ENCODE measurements at regions not wholly inside any gene's neighbourhood (a gene's known extent, or its start where the extent isn't known, plus 50 kb on each side); places are given as distances from the start of the nearest gene placed in this dataset.

- H3K9me3 ChIP-seq (ENCODE audit: control insufficient read depth in 2 of 2, insufficient read depth in 1 of 2, low read depth in 1 of 2, low read length in 1 of 2) = no peaks in the 10 kb centered on the region
- WGBS, 2 donors = 81 to 84% methylated on average over 4 of the region's 4 CpGs
- H3K27me3 ChIP-seq (ENCODE audit: control insufficient read depth in 1 of 2, insufficient read depth in 2 of 2, low read length in 2 of 2) = no peaks in the 10 kb centered on the region
- H3K4me1 ChIP-seq (ENCODE audit: control insufficient read depth in 2 of 2, insufficient read depth in 2 of 2, low read length in 1 of 2) = no peaks in the 10 kb centered on the region
- H3K27ac ChIP-seq (ENCODE audit: low read depth in 2 of 2, low read length in 1 of 2) = peak overlapping the region in 1 of 2 donors; percentile 3
- no peaks in the 10 kb centered on the region for H3K36me3 ChIP-seq (ENCODE audit: control insufficient read depth in 2 of 2, insufficient read depth in 2 of 2, low read length in 1 of 2)
- no peak overlapping the region for H3K4me3 ChIP-seq (ENCODE audit: low read depth in 1 of 2, low read length in 2 of 2)
Measured at GRCh38 chr3:69607466-69608305, 131.6 kb upstream of the MITF start.

DNA sequence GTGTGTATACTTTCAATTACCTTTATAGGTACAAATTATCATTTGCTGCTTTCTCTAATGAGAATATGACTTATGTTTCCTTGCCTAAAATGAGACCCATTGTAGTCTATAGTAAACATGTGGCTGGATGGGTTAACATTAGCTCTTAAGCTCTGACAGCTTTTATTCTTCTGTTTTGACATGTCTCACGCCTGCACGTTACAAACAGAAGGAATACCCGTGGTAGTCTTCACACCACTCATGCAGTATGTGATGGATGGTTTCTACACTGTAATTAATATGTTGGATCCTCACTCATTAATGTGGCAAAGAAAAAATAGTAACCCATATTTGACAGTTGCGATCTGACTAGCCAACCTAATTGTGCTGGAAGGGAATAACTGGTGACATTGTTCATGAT lies 133.4 kb upstream of the MITF start:
- Histone ChIP-seq H3K36me3 (ENCODE audit: control insufficient read depth in 2 of 2, insufficient read depth in 2 of 2, low read length in 1 of 2) (no peaks in the 10 kb centered on the region), H3K9me3 (ENCODE audit: control insufficient read depth in 2 of 2, insufficient read depth in 1 of 2, low read depth in 1 of 2, low read length in 1 of 2) (no peaks in the 10 kb centered on the region), H3K4me1 (ENCODE audit: control insufficient read depth in 2 of 2, insufficient read depth in 2 of 2, low read length in 1 of 2) (no peaks in the 10 kb centered on the region), H3K4me3 (ENCODE audit: low read depth in 1 of 2, low read length in 2 of 2) (no peak overlapping the region), H3K27ac (ENCODE audit: low read depth in 2 of 2, low read length in 1 of 2) (no peak overlapping the region), H3K27me3 (ENCODE audit: control insufficient read depth in 1 of 2, insufficient read depth in 2 of 2, low read length in 2 of 2) (no peaks in the 10 kb centered on the region)
- 75 to 82% methylated on average over 4 of the region's 4 CpGs for WGBS, 2 donors

GRCh38 chr3:69604735-69605450 lies 134.4 kb upstream of the MITF start:
- WGBS, 2 donors = 85 to 88% methylated on average over 8 of the region's 8 CpGs
- Histone ChIP-seq H3K4me3 (ENCODE audit: low read depth in 1 of 2, low read length in 2 of 2) (no peak overlapping the region), H3K27me3 (ENCODE audit: control insufficient read depth in 1 of 2, insufficient read depth in 2 of 2, low read length in 2 of 2) (no peaks in the 10 kb centered on the region), H3K9me3 (ENCODE audit: control insufficient read depth in 2 of 2, insufficient read depth in 1 of 2, low read depth in 1 of 2, low read length in 1 of 2) (no peaks in the 10 kb centered on the region), H3K36me3 (ENCODE audit: control insufficient read depth in 2 of 2, insufficient read depth in 2 of 2, low read length in 1 of 2) (no peaks in the 10 kb centered on the region), H3K27ac (ENCODE audit: low read depth in 2 of 2, low read length in 1 of 2) (no peak overlapping the region), H3K4me1 (ENCODE audit: control insufficient read depth in 2 of 2, insufficient read depth in 2 of 2, low read length in 1 of 2) (no peaks in the 10 kb centered on the region)

- Histone ChIP-seq H3K4me3 (ENCODE audit: low read depth in 1 of 2, low read length in 2 of 2) (no peak overlapping the region), H3K36me3 (ENCODE audit: control insufficient read depth in 2 of 2, insufficient read depth in 2 of 2, low read length in 1 of 2) (no peaks in the 10 kb centered on the region), H3K4me1 (ENCODE audit: control insufficient read depth in 2 of 2, insufficient read depth in 2 of 2, low read length in 1 of 2) (no peaks in the 10 kb centered on the region), H3K27me3 (ENCODE audit: control insufficient read depth in 1 of 2, insufficient read depth in 2 of 2, low read length in 2 of 2) (no peaks in the 10 kb centered on the region), H3K9me3 (ENCODE audit: control insufficient read depth in 2 of 2, insufficient read depth in 1 of 2, low read depth in 1 of 2, low read length in 1 of 2) (no peaks in the 10 kb centered on the region), H3K27ac (ENCODE audit: low read depth in 2 of 2, low read length in 1 of 2) (no peak overlapping the region)
- 89 to 92% methylated on average over 4 of the region's 4 CpGs for WGBS, 2 donors
Measured at GRCh38 chr3:69602112-69602511, 137.2 kb upstream of the MITF start.

- H3K4me3 ChIP-seq (ENCODE audit: low read depth in 1 of 2, low read length in 2 of 2) = no peak overlapping the region
- no peaks in the 10 kb centered on the region for H3K27me3 ChIP-seq (ENCODE audit: control insufficient read depth in 1 of 2, insufficient read depth in 2 of 2, low read length in 2 of 2)
- no peak overlapping the region for H3K27ac ChIP-seq (ENCODE audit: low read depth in 2 of 2, low read length in 1 of 2)
- no peaks in the 10 kb centered on the region for H3K36me3 ChIP-seq (ENCODE audit: control insufficient read depth in 2 of 2, insufficient read depth in 2 of 2, low read length in 1 of 2)
- 85 to 89% methylated on average over 2 of the region's 2 CpGs for WGBS, 2 donors
- H3K9me3 ChIP-seq (ENCODE audit: control insufficient read depth in 2 of 2, insufficient read depth in 1 of 2, low read depth in 1 of 2, low read length in 1 of 2) = no peaks in the 10 kb centered on the region
- no peaks in the 10 kb centered on the region for H3K4me1 ChIP-seq (ENCODE audit: control insufficient read depth in 2 of 2, insufficient read depth in 2 of 2, low read length in 1 of 2)
Measured at GRCh38 chr3:69594286-69594685, 145.0 kb upstream of the MITF start.

DNA sequence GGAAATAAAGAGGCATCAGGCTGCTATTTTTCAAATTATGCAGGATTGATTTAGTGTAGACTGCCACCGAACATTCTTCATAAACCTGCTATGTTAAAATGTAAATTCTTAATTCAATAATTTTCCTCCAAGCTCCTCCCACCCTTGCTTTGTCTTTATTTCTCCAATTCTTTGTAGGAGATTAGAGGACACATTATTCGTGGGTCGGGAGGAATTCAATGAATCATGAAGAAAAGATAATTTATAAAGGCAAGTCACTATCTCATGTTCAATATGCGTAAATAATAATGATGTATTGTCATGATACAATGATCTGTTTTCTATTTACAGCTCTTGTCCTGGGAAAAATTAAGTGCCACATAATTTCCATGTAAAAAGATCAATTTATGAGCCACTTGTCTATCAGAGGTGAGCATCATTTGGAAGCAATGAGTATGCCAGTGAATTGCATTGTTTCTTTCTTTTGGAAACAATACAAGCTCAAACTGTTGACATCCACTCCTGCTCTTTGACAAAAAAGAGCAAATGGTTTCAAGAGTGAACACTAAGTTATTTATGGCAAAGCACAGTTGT lies 148.0 kb upstream of the MITF start:
- H3K27ac ChIP-seq (ENCODE audit: low read depth in 2 of 2, low read length in 1 of 2) = no peak overlapping the region
- no peak overlapping the region for H3K4me3 ChIP-seq (ENCODE audit: low read depth in 1 of 2, low read length in 2 of 2)
- 69 to 75% methylated on average over 4 of the region's 4 CpGs for WGBS, 2 donors
- H3K4me1 ChIP-seq (ENCODE audit: control insufficient read depth in 2 of 2, insufficient read depth in 2 of 2, low read length in 1 of 2) = no peaks in the 10 kb centered on the region
- no peaks in the 10 kb centered on the region for H3K27me3 ChIP-seq (ENCODE audit: control insufficient read depth in 1 of 2, insufficient read depth in 2 of 2, low read length in 2 of 2)
- H3K9me3 ChIP-seq (ENCODE audit: control insufficient read depth in 2 of 2, insufficient read depth in 1 of 2, low read depth in 1 of 2, low read length in 1 of 2) = peaks cover 0 to 2% of the 10 kb centered on the region in 2 donors
- no peaks in the 10 kb centered on the region for H3K36me3 ChIP-seq (ENCODE audit: control insufficient read depth in 2 of 2, insufficient read depth in 2 of 2, low read length in 1 of 2)

- no peaks in the 10 kb centered on the region for H3K4me1 ChIP-seq (ENCODE audit: control insufficient read depth in 2 of 2, insufficient read depth in 2 of 2, low read length in 1 of 2)
- no peak overlapping the region for H3K4me3 ChIP-seq (ENCODE audit: low read depth in 1 of 2, low read length in 2 of 2)
- peaks cover 0 to 2% of the 10 kb centered on the region in 2 donors for H3K9me3 ChIP-seq (ENCODE audit: control insufficient read depth in 2 of 2, insufficient read depth in 1 of 2, low read depth in 1 of 2, low read length in 1 of 2)
- H3K27me3 ChIP-seq (ENCODE audit: control insufficient read depth in 1 of 2, insufficient read depth in 2 of 2, low read length in 2 of 2) = no peaks in the 10 kb centered on the region
- no peak overlapping the region for H3K27ac ChIP-seq (ENCODE audit: low read depth in 2 of 2, low read length in 1 of 2)
- no peaks in the 10 kb centered on the region for H3K36me3 ChIP-seq (ENCODE audit: control insufficient read depth in 2 of 2, insufficient read depth in 2 of 2, low read length in 1 of 2)
Measured at GRCh38 chr3:69590111-69590510, 149.2 kb upstream of the MITF start.

DNA sequence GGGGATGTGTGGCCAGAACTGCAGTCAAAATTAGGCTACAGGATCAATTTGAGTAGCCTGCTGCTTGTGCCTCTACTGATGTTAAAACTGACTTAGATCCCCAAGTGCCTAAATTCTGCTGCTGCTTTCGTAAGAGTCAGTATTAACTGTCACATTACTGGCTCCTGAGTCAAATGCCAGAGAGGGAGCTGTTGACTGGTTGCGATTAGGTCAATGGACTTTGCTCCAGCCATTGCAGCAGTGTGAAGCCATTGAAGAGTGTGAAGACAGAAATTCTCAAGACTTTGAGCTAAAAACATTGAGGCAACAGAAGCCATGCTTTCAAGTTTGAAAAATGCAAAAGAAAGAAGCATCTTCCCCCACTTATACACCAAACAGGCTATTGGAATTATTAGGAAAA lies 151.1 kb upstream of the MITF start:
- 87 to 88% methylated on average over 2 of the region's 2 CpGs for WGBS, 2 donors
- Histone ChIP-seq H3K27me3 (ENCODE audit: control insufficient read depth in 1 of 2, insufficient read depth in 2 of 2, low read length in 2 of 2) (no peaks in the 10 kb centered on the region), H3K9me3 (ENCODE audit: control insufficient read depth in 2 of 2, insufficient read depth in 1 of 2, low read depth in 1 of 2, low read length in 1 of 2) (peaks cover 0 to 2% of the 10 kb centered on the region in 2 donors), H3K27ac (ENCODE audit: low read depth in 2 of 2, low read length in 1 of 2) (no peak overlapping the region), H3K36me3 (ENCODE audit: control insufficient read depth in 2 of 2, insufficient read depth in 2 of 2, low read length in 1 of 2) (no peaks in the 10 kb centered on the region), H3K4me3 (ENCODE audit: low read depth in 1 of 2, low read length in 2 of 2) (no peak overlapping the region), H3K4me1 (ENCODE audit: control insufficient read depth in 2 of 2, insufficient read depth in 2 of 2, low read length in 1 of 2) (no peaks in the 10 kb centered on the region)

- Histone ChIP-seq H3K27me3 (ENCODE audit: control insufficient read depth in 1 of 2, insufficient read depth in 2 of 2, low read length in 2 of 2) (no peaks in the 10 kb centered on the region), H3K36me3 (ENCODE audit: control insufficient read depth in 2 of 2, insufficient read depth in 2 of 2, low read length in 1 of 2) (no peaks in the 10 kb centered on the region), H3K4me1 (ENCODE audit: control insufficient read depth in 2 of 2, insufficient read depth in 2 of 2, low read length in 1 of 2) (no peaks in the 10 kb centered on the region), H3K4me3 (ENCODE audit: low read depth in 1 of 2, low read length in 2 of 2) (no peak overlapping the region), H3K9me3 (ENCODE audit: control insufficient read depth in 2 of 2, insufficient read depth in 1 of 2, low read depth in 1 of 2, low read length in 1 of 2) (peaks cover 0 to 2% of the 10 kb centered on the region in 2 donors), H3K27ac (ENCODE audit: low read depth in 2 of 2, low read length in 1 of 2) (no peak overlapping the region)
- WGBS, 2 donors = 92 to 100% methylated on average over 1 of the region's 1 CpG
Measured at GRCh38 chr3:69585472-69585871, 153.8 kb upstream of the MITF start.
